SK-N-SH treated with all-trans-retinoic acid at 6 μM for 48 hours (cell line): ENCODE measurements at regions not wholly inside any gene's neighbourhood (a gene's known extent, or its start where the extent isn't known, plus 50 kb on each side); places are given as distances from the start of the nearest gene placed in this dataset.
A peak's percentile ranks its signal among the peaks of the same experiment; 100 is the strongest.

Experiments used
- ATAC-seq: fragments of 200-7000 bp; cut with Tn5 transposase; 3 replicates; pipeline ENCODE4 v1.9.1; 2020; ENCODE audit warnings: mild to moderate bottlenecking, moderate library complexity
- ARNTL ChIP-seq: fragments of 450-650 bp; formaldehyde crosslinking; IDR thresholded peaks from 2 replicates; pipeline ENCODE4 v1.5.0; 2020; ENCODE audit warnings: low read depth, mild to moderate bottlenecking, moderate library complexity, borderline replicate concordance
- BACH2 ChIP-seq: fragments of 250-450 bp; sonication (Bioruptor Pico); IDR thresholded peaks from 2 replicates; pipeline ENCODE4 v1.9.0; 2021; ENCODE audit warnings: mild to moderate bottlenecking, borderline replicate concordance
- CREB5 ChIP-seq: fragments of 250-450 bp; sonication (Bioruptor Pico); IDR thresholded peaks from 2 replicates; pipeline ENCODE4 v1.5.1; 2020; ENCODE audit warnings: low read depth, mild to moderate bottlenecking, moderate library complexity
- CSDC2 ChIP-seq: fragments of 250-450 bp; sonication (Bioruptor Pico); IDR thresholded peaks from 2 replicates; pipeline ENCODE4 v1.5.0; 2020; ENCODE audit warnings: mild to moderate bottlenecking, moderate library complexity
- CSRNP3 ChIP-seq: fragments of 250-450 bp; sonication (Bioruptor Pico); IDR thresholded peaks from 2 replicates; pipeline ENCODE4 v1.5.1; 2021; ENCODE audit warnings: mild to moderate bottlenecking, moderate library complexity
- ESRRG ChIP-seq: fragments of 250-450 bp; sonication (Bioruptor Pico); IDR thresholded peaks from 2 replicates; pipeline ENCODE4 v1.6.1; 2021; ENCODE audit warnings: mild to moderate bottlenecking
- GLIS3 ChIP-seq: fragments of 250-450 bp; sonication (Bioruptor Pico); IDR thresholded peaks from 2 replicates; pipeline ENCODE4 v1.5.0; 2020; ENCODE audit warnings: mild to moderate bottlenecking, moderate library complexity
- ISL1 ChIP-seq: fragments of 250-450 bp; sonication (Bioruptor Pico); IDR thresholded peaks from 2 replicates; pipeline ENCODE4 v2.1.2; 2022; ENCODE audit warnings: mild to moderate bottlenecking, moderate library complexity
- OSR1 ChIP-seq: fragments of 250-450 bp; sonication (Bioruptor Pico); IDR thresholded peaks from 2 replicates; pipeline ENCODE4 v1.8.0; 2022; ENCODE audit warnings: moderate library complexity, mild to moderate bottlenecking, inconsistent platforms
- PATZ1 ChIP-seq: fragments of 250-450 bp; sonication (Bioruptor Pico); IDR thresholded peaks from 2 replicates; pipeline ENCODE4 v1.8.0; 2020; ENCODE audit warnings: mild to moderate bottlenecking, moderate library complexity, borderline replicate concordance
- POU6F1 ChIP-seq: fragments of 250-450 bp; sonication (Bioruptor Pico); IDR thresholded peaks from 2 replicates; pipeline ENCODE4 v1.8.0; 2021; ENCODE audit warnings: low read depth, mild to moderate bottlenecking, moderate library complexity, borderline replicate concordance
- PPARA ChIP-seq: fragments of 250-450 bp; sonication (Bioruptor Pico); IDR thresholded peaks from 2 replicates; pipeline ENCODE4 v1.5.0; 2020; ENCODE audit warnings: mild to moderate bottlenecking, borderline replicate concordance
- RARB ChIP-seq: fragments of 250-450 bp; sonication (Bioruptor Pico); IDR thresholded peaks from 2 replicates; pipeline ENCODE4 v1.8.0; 2021; ENCODE audit warnings: mild to moderate bottlenecking, moderate library complexity
- SNAI2 ChIP-seq: fragments of 250-450 bp; sonication (Bioruptor Pico); IDR thresholded peaks from 2 replicates; pipeline ENCODE4 v1.5.0; 2020; ENCODE audit warnings: mild to moderate bottlenecking, moderate library complexity
- TCF4 ChIP-seq: fragments of 250-450 bp; sonication (Bioruptor Pico); IDR thresholded peaks from 2 replicates; pipeline ENCODE4 v1.8.0; 2021; ENCODE audit warnings: mild to moderate bottlenecking, moderate library complexity, borderline replicate concordance
- TOX ChIP-seq: fragments of 250-450 bp; sonication (Bioruptor Pico); IDR thresholded peaks from 2 replicates; pipeline ENCODE4 v1.8.0; 2021; ENCODE audit warnings: mild to moderate bottlenecking, moderate library complexity, borderline replicate concordance
- TSHZ2 ChIP-seq: fragments of 250-450 bp; sonication (Bioruptor Pico); IDR thresholded peaks from 2 replicates; pipeline ENCODE4 v1.5.0; 2020; ENCODE audit warnings: mild to moderate bottlenecking, moderate library complexity
- ZC3H10 ChIP-seq: fragments of 250-450 bp; sonication (Bioruptor Pico); IDR thresholded peaks from 2 replicates; pipeline ENCODE4 v1.5.1; 2021; ENCODE audit warnings: mild to moderate bottlenecking, moderate library complexity
- ZFP3 ChIP-seq: fragments of 250-450 bp; sonication (Bioruptor Pico); IDR thresholded peaks from 2 replicates; pipeline ENCODE4 v1.5.0; 2020; ENCODE audit warnings: mild to moderate bottlenecking, moderate library complexity
- ZFP30 ChIP-seq: fragments of 450-650 bp; formaldehyde crosslinking; IDR thresholded peaks from 2 replicates; pipeline ENCODE4 v1.5.0; 2022; ENCODE audit warnings: mild to moderate bottlenecking, moderate library complexity
- ZNF565 ChIP-seq: fragments of 450-650 bp; formaldehyde crosslinking; conservative IDR thresholded peaks from 2 replicates; pipeline ENCODE4 v1.5.0; 2020; ENCODE audit warnings: low read depth, mild to moderate bottlenecking, moderate library complexity
- ZNF70 ChIP-seq: fragments of 450-650 bp; formaldehyde crosslinking; IDR thresholded peaks from 2 replicates; pipeline ENCODE4 v1.5.0; 2020; ENCODE audit warnings: mild to moderate bottlenecking, moderate library complexity
- ZNF8 ChIP-seq: fragments of 450-650 bp; formaldehyde crosslinking; IDR thresholded peaks from 2 replicates; pipeline ENCODE4 v1.5.0; 2020; ENCODE audit warnings: mild to moderate bottlenecking, moderate library complexity

GRCh38 chr7:124089621-124090020 lies 56.8 kb upstream of the TMEM229A start:
- no peak for ATAC-seq
- TF ChIP-seq PATZ1 (CRISPR knock-in tag) (no peak), ARNTL (CRISPR knock-in tag) (no peak), ZNF70 (CRISPR knock-in tag) (no peak), PPARA (CRISPR knock-in tag) (no peak), TSHZ2 (no peak), GLIS3 (CRISPR knock-in tag) (no peak), RARB (CRISPR knock-in tag) (no peak), CSDC2 (CRISPR knock-in tag) (no peak), ZFP30 (CRISPR knock-in tag) (no peak), ZNF8 (CRISPR knock-in tag) (no peak), ZFP3 (CRISPR knock-in tag) (no peak), SNAI2 (CRISPR knock-in tag) (no peak), ISL1 (CRISPR knock-in tag) (no peak), OSR1 (no peak), ZNF565 (no peak), POU6F1 (CRISPR knock-in tag) (no peak), CREB5 (CRISPR knock-in tag) (no peak)

DNA sequence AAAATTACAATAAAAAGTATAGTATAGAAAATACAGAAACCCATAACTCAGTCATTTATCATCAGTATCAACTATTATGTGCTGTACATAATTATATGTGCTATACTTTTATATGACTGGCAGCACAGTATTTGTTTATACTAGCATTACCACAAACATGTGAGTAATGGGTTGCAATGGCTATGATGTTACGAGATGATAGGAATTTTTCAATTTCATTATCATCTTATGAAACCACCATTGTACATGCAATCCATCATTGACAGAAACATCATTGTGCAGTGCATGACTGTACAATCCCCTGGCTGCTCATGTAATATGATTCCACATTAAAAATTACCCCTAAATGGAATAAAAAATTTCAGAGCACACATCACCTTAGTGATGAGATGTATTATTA lies 55.7 kb upstream of the TMEM229A start:
- ATAC-seq = no peak
- TF ChIP-seq CREB5 (CRISPR knock-in tag) (peak; percentile 76), ZFP3 (CRISPR knock-in tag) (peak; percentile 78; the same call in 1 of the 2 replicates), ZNF565 (no peak), BACH2 (CRISPR knock-in tag) (no peak), TSHZ2 (0 out of 2 replicates have a peak, but pooled peaks have one; percentile 35), TOX (CRISPR knock-in tag) (no peak), ISL1 (CRISPR knock-in tag) (peak; percentile 93), OSR1 (no peak), ZC3H10 (CRISPR knock-in tag) (no peak), CSRNP3 (no peak), RARB (CRISPR knock-in tag) (no peak), CSDC2 (CRISPR knock-in tag) (0 out of 2 replicates have a peak, but pooled peaks have one; percentile 38), POU6F1 (CRISPR knock-in tag) (no peak), GLIS3 (CRISPR knock-in tag) (no peak), ZNF70 (CRISPR knock-in tag) (no peak), ARNTL (CRISPR knock-in tag) (no peak), PPARA (CRISPR knock-in tag) (no peak), ZNF8 (CRISPR knock-in tag) (peak; percentile 7; the same call in 1 of the 2 replicates), ESRRG (CRISPR knock-in tag) (no peak), ZFP30 (CRISPR knock-in tag) (no peak), TCF4 (no peak)
